EL (cell line): ENCODE measurements at regions not wholly inside any gene's neighbourhood (a gene's known extent, or its start where the extent isn't known, plus 50 kb on each side); places are given as distances from the start of the nearest gene placed in this dataset.

ENCODE experiments used
- DNase-seq: peaks from one replicate; pipeline ENCODE4 v3.0.0-alpha.2; 2016

GRCh38 chr5:21159510-21160059 is 1171.6 kb upstream of the CDH18 start:
- no peak for DNase-seq

GRCh38 chr5:21154526-21154925 is 1166.5 kb upstream of the CDH18 start:
- DNase-seq = no peak

- DNase-seq = no peak
Measured at GRCh38 chr5:21152611-21153010, 1164.6 kb upstream of the CDH18 start.

GRCh38 chr5:21145376-21145775 is 1157.4 kb upstream of the CDH18 start:
- DNase-seq = no peak

GRCh38 chr5:21143686-21144085 is 1155.7 kb upstream of the CDH18 start:
- no peak for DNase-seq

GRCh38 chr5:21142791-21143190 is 1154.8 kb upstream of the CDH18 start:
- no peak for DNase-seq

- no peak for DNase-seq
Measured at GRCh38 chr5:21140987-21141386, 1153.0 kb upstream of the CDH18 start.

GRCh38 chr5:21126236-21126635 is 1138.2 kb upstream of the CDH18 start:
- no peak for DNase-seq

GRCh38 chr5:21125238-21125983 is 1137.4 kb upstream of the CDH18 start:
- DNase-seq = no peak

- DNase-seq = no peak
Measured at GRCh38 chr5:21121213-21121612, 1133.2 kb upstream of the CDH18 start.

- no peak for DNase-seq
Measured at GRCh38 chr5:21097661-21098060, 1109.7 kb upstream of the CDH18 start.

GRCh38 chr5:21094619-21095018 is 1106.6 kb upstream of the CDH18 start:
- no peak for DNase-seq

GRCh38 chr5:21087766-21088165 is 1099.8 kb upstream of the CDH18 start:
- DNase-seq = no peak

GRCh38 chr5:21085791-21086190 is 1097.8 kb upstream of the CDH18 start:
- no peak for DNase-seq

GRCh38 chr5:21071986-21072385 is 1084.0 kb upstream of the CDH18 start:
- DNase-seq = no peak

- no peak for DNase-seq
Measured at GRCh38 chr5:21071421-21071820, 1083.4 kb upstream of the CDH18 start.

- DNase-seq = no peak
Measured at GRCh38 chr5:21070858-21071257, 1082.9 kb upstream of the CDH18 start.

- DNase-seq = no peak
Measured at GRCh38 chr5:21067724-21068123, 1079.7 kb upstream of the CDH18 start.

GRCh38 chr5:21063146-21063545 is 1075.1 kb upstream of the CDH18 start:
- DNase-seq = no peak

- no peak for DNase-seq
Measured at GRCh38 chr5:21058289-21058688, 1070.3 kb upstream of the CDH18 start.

- DNase-seq = no peak
Measured at GRCh38 chr5:21051945-21052344, 1063.9 kb upstream of the CDH18 start.

GRCh38 chr5:21049901-21050300 is 1061.9 kb upstream of the CDH18 start:
- DNase-seq = no peak

- no peak for DNase-seq
Measured at GRCh38 chr5:21030981-21031380, 1043.0 kb upstream of the CDH18 start.

- no peak for DNase-seq
Measured at GRCh38 chr5:21024966-21025365, 1037.0 kb upstream of the CDH18 start.

GRCh38 chr5:21013237-21013636 is 1025.2 kb upstream of the CDH18 start:
- DNase-seq = no peak
